ENCODE measurements at regions not wholly inside any gene's neighbourhood (a gene's known extent, or its start where the extent isn't known, plus 50 kb on each side); places are given as distances from the start of the nearest gene placed in this dataset.

DNA sequence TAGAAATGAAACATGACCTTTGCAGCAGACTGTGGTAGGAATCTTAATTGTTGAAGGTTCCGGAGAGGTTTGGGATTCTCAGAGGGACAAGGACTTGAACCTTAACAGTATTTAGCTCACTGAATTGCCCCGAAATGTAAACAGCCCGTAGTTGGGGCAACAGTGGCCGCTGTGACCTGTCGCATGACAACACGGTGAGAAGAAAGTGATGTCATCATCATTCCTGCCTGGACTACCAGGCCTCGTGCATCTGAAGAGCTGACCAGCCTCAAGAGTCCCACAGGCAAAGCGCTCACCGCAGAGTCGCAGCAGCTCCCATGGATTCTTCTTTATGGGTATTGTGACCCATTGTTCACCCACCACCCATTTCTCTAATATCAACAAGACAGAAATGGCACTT lies 250.6 kb downstream of the KLF6 start:
- TF ChIP-seq, protein P1, sequence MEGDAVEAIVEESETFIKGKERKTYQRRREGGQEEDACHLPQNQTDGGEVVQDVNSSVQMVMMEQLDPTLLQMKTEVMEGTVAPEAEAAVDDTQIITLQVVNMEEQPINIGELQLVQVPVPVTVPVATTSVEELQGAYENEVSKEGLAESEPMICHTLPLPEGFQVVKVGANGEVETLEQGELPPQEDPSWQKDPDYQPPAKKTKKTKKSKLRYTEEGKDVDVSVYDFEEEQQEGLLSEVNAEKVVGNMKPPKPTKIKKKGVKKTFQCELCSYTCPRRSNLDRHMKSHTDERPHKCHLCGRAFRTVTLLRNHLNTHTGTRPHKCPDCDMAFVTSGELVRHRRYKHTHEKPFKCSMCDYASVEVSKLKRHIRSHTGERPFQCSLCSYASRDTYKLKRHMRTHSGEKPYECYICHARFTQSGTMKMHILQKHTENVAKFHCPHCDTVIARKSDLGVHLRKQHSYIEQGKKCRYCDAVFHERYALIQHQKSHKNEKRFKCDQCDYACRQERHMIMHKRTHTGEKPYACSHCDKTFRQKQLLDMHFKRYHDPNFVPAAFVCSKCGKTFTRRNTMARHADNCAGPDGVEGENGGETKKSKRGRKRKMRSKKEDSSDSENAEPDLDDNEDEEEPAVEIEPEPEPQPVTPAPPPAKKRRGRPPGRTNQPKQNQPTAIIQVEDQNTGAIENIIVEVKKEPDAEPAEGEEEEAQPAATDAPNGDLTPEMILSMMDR (IDR thresholded peaks at IDR 0.05): no peak
- no peak for TF ChIP-seq POLR2A (IDR thresholded peaks at IDR 0.05)
